Peyer's patch (tissue), 4 donors: ENCODE measurements at regions not wholly inside any gene's neighbourhood (a gene's known extent, or its start where the extent isn't known, plus 50 kb on each side); places are given as distances from the start of the nearest gene placed in this dataset.

Experiments
- DNase-seq, 3 donors: peaks; one replicate each; pipeline ENCODE4 v3.0.0-alpha.2; 2017 to 2019
- H3K27ac ChIP-seq, 4 donors: fragments of 200-600 bp; sonication (generic); one replicate each; pipeline ENCODE4 v1.5.1; 2016 to 2019
- H3K27me3 ChIP-seq, 2 donors: fragments of 200-600 bp; sonication (generic); one replicate each; pipeline ENCODE4 v1.5.1; 2019
- H3K36me3 ChIP-seq, 3 donors: fragments of 200-600 bp; sonication (generic); one replicate each; pipeline ENCODE4 v1.5.1; 2016 to 2019
- H3K4me1 ChIP-seq, 4 donors: fragments of 200-600 bp; sonication (generic); one replicate each; pipeline ENCODE4 v1.5.1; 2016 to 2019
- H3K4me3 ChIP-seq, 4 donors: fragments of 200-600 bp; sonication (generic); 1 replicate in 3 of 4; 2 replicates in 1 of 4; pipeline ENCODE4 v1.5.1; 2016 to 2019; ENCODE audit warnings: mild to moderate bottlenecking in 1 of 4
- H3K9me3 ChIP-seq, 4 donors: fragments of 200-600 bp; sonication (generic); one replicate each; pipeline ENCODE4 v1.5.1; 2016 to 2019; ENCODE audit warnings: mild to moderate bottlenecking in 1 of 4
- POLR2A ChIP-seq, 2 donors: fragments of 450-650 bp; IDR thresholded peaks; one replicate each; pipeline ENCODE4 v1.5.1; 2017; ENCODE audit warnings: antibody characterized with exemption in 2 of 2, mild to moderate bottlenecking in 2 of 2, moderate library complexity in 2 of 2
- TF ChIP-seq, protein P1 (sequence below), 6 experiments: fragments of 450-650 bp in 4 of 6; fragments of 200-600 bp in 2 of 6; sonication (generic) in 1 of 6; IDR thresholded peaks; one replicate each; pipeline ENCODE4 v1.5.1; 2017 to 2019; ENCODE audit warnings: antibody characterized with exemption in 6 of 6, mild to moderate bottlenecking in 3 of 6, moderate library complexity in 1 of 6

DNA sequence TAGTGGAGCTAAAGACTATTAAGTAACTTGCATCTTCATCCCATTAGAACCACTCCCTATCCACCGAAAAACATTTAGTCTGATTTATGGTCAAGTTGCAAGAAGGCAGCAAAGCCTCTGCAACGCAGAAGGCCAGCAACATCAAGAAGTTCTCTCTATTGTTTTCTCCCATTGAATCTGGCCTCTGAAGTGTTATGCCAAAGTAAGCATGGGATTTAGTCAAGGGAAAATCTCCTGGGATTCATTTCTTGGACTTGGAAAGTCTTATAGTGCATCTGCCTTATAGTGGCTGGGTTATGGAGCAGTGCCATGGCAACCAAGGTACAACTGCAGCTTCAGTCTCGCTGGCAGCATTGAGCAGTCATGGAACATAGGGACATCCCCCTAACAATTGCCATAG, 87.7 kb upstream of the KRR1 start:
- DNase-seq, result no peak
- no peaks in the 10 kb centered on the region for H3K36me3 ChIP-seq
- TF ChIP-seq POLR2A (IDR thresholded peaks at IDR 0.05), result no peak
- TF ChIP-seq, protein P1, sequence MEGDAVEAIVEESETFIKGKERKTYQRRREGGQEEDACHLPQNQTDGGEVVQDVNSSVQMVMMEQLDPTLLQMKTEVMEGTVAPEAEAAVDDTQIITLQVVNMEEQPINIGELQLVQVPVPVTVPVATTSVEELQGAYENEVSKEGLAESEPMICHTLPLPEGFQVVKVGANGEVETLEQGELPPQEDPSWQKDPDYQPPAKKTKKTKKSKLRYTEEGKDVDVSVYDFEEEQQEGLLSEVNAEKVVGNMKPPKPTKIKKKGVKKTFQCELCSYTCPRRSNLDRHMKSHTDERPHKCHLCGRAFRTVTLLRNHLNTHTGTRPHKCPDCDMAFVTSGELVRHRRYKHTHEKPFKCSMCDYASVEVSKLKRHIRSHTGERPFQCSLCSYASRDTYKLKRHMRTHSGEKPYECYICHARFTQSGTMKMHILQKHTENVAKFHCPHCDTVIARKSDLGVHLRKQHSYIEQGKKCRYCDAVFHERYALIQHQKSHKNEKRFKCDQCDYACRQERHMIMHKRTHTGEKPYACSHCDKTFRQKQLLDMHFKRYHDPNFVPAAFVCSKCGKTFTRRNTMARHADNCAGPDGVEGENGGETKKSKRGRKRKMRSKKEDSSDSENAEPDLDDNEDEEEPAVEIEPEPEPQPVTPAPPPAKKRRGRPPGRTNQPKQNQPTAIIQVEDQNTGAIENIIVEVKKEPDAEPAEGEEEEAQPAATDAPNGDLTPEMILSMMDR (IDR thresholded peaks at IDR 0.05), result no peak
- H3K27me3 ChIP-seq, result no peaks in the 10 kb centered on the region
- no peak overlapping the region for H3K4me3 ChIP-seq
- no peak overlapping the region for H3K27ac ChIP-seq
- no peaks in the 10 kb centered on the region for H3K9me3 ChIP-seq
- no peaks in the 10 kb centered on the region for H3K4me1 ChIP-seq

DNA sequence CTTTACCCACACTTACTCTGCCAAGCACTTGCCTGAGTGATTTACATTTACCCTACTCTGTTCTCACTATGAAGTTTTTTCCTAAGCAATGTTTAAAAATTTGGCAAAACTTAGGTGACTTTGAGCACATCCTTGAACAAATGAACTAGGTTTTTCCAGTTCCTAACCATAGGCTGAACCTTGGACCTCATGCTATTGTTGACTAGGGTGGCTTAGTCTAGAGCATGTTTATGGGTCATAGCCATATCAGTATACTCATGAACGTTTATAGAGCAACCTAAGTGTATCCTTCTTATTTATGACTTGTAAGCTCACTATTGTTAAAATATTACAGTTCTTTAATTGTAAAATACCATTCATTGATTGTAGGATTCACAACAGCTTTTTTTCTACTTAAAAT, 85.0 kb upstream of the KRR1 start:
- no peaks in the 10 kb centered on the region for H3K36me3 ChIP-seq
- no peak overlapping the region for H3K4me3 ChIP-seq
- TF ChIP-seq POLR2A (IDR thresholded peaks at IDR 0.05), result no peak
- TF ChIP-seq, protein P1 (IDR thresholded peaks at IDR 0.05), result no peak
- no peaks in the 10 kb centered on the region for H3K9me3 ChIP-seq
- DNase-seq, result no peak
- no peak overlapping the region for H3K27ac ChIP-seq
- H3K27me3 ChIP-seq, result no peaks in the 10 kb centered on the region
- H3K4me1 ChIP-seq, result no peaks in the 10 kb centered on the region

DNA sequence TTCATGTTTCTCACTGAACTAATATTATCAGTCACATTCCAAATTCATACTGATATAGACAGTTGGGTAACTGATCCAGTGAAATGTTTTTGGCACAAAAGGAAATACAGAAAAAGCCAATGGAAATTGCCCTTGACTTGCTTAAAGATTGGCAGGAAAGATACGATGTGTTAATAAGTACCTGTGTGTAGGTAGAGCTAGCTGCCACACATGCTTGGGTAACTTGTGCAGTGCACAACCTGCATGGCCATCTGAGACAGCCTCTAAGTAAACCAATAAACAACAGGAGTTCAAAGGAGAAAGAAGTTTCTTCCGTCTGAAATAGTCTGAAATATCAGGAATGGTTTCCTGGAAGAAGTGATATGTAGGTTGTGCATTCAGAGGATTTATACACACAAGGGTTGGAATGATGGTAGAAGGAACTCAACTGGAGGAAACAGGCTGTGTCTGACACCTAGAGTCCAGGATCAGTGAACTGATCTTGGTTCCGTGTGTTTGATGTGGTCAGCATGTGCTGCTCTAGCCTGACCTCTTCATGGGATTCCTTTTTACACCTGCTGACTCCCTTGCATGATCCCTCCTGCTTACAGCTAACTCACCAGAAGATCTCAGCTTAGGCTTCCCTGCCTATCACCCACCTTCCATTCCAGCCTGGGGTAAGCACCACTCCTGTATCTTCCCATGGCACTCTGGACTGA, 81.4 kb upstream of the KRR1 start:
- no peaks in the 10 kb centered on the region for H3K27me3 ChIP-seq
- TF ChIP-seq POLR2A (IDR thresholded peaks at IDR 0.05), result no peak
- TF ChIP-seq, protein P1 (IDR thresholded peaks at IDR 0.05), result no peak
- H3K27ac ChIP-seq, result no peak overlapping the region
- no peaks in the 10 kb centered on the region for H3K9me3 ChIP-seq
- H3K4me1 ChIP-seq, result no peaks in the 10 kb centered on the region
- DNase-seq, result no peak
- H3K36me3 ChIP-seq, result no peaks in the 10 kb centered on the region
- H3K4me3 ChIP-seq, result no peak overlapping the region

DNA sequence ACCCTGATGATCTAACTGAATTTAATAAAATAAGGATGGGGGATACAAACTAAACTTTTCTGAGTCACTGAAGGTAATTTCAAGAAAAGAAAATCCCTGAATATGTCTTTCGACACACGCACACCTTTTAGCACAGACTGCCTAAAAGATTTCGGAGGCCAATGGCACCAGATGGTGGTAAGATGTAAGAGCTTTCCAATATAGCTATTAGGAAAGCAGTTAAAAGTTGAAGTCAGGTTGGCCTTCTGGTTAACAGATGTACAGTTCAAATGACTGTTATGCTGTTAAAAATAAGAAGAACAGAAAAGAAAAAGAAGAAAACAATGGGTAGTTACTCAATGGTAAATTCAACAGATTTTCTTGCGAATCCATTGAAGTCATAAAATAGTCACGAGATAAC, 80.7 kb upstream of the KRR1 start:
- Histone ChIP-seq H3K27ac (no peak overlapping the region), H3K36me3 (no peaks in the 10 kb centered on the region), H3K9me3 (no peaks in the 10 kb centered on the region), H3K4me1 (no peaks in the 10 kb centered on the region), H3K27me3 (no peaks in the 10 kb centered on the region), H3K4me3 (no peak overlapping the region)
- no peak for DNase-seq
- TF ChIP-seq, protein P1 (IDR thresholded peaks at IDR 0.05), result no peak
- no peak for TF ChIP-seq POLR2A (IDR thresholded peaks at IDR 0.05)

DNA sequence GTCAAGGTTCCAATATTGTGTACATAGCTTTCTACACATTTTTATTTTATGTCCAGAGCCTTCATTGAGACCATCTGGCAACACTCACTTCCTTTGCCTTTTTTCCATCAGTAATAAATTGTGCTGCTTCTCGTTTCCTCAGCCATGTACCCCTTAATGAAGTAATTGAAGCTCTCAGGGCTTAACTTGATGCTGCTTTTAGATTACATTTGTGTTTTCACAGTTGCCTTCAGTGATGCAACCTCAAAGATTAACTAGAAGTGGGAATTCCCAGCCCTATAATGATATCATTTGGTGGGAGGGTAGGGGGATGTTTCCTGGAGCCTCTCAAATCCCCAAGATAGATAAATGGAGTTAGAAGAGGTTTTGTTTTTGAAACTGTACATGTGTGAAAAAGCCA, 80.2 kb upstream of the KRR1 start:
- Histone ChIP-seq H3K27me3 (no peaks in the 10 kb centered on the region), H3K36me3 (no peaks in the 10 kb centered on the region), H3K9me3 (no peaks in the 10 kb centered on the region), H3K4me1 (no peaks in the 10 kb centered on the region), H3K27ac (no peak overlapping the region), H3K4me3 (no peak overlapping the region)
- TF ChIP-seq, protein P1 (IDR thresholded peaks at IDR 0.05), result no peak
- TF ChIP-seq POLR2A (IDR thresholded peaks at IDR 0.05), result no peak
- no peak for DNase-seq

DNA sequence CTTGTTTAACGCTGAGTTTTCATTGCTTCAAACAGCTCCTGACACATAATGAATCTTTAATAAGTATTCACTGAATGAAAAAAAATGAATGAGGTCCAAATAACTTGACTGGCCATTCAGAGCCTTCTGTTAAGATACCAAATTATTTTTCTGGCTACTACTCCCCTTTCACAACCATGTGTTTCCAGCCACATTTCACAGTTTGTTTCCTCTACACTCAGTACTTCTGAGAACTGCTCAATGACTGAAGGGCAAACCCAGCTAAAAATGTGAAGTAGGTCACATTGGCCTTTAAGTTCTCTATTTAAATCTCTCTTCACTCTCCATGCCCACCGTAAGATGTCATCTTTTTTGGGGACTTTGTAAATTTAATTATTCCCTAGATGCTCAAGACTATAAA, 78.4 kb upstream of the KRR1 start:
- no peak overlapping the region for H3K4me3 ChIP-seq
- H3K27ac ChIP-seq, result no peak overlapping the region
- no peaks in the 10 kb centered on the region for H3K4me1 ChIP-seq
- no peaks in the 10 kb centered on the region for H3K36me3 ChIP-seq
- TF ChIP-seq, protein P1 (IDR thresholded peaks at IDR 0.05), result no peak
- TF ChIP-seq POLR2A (IDR thresholded peaks at IDR 0.05), result no peak
- no peak for DNase-seq
- no peaks in the 10 kb centered on the region for H3K9me3 ChIP-seq
- H3K27me3 ChIP-seq, result no peaks in the 10 kb centered on the region
